Mucosa of gallbladder (tissue), 1 donor: ENCODE measurements at regions not wholly inside any gene's neighbourhood (a gene's known extent, or its start where the extent isn't known, plus 50 kb on each side); places are given as distances from the start of the nearest gene placed in this dataset.
"Not testable (repeated sequence)": the region's sequence is repeated elsewhere in the genome, so short reads cannot be mapped to it uniquely, and the experiment has no call there.

Experiments
- DNase-seq: peaks from one replicate; pipeline ENCODE4 v3.0.0-alpha.2; 2020; ENCODE audit warnings: low spot score
- donor health status: DM: no; HTN: no; CAD: no.

DNA sequence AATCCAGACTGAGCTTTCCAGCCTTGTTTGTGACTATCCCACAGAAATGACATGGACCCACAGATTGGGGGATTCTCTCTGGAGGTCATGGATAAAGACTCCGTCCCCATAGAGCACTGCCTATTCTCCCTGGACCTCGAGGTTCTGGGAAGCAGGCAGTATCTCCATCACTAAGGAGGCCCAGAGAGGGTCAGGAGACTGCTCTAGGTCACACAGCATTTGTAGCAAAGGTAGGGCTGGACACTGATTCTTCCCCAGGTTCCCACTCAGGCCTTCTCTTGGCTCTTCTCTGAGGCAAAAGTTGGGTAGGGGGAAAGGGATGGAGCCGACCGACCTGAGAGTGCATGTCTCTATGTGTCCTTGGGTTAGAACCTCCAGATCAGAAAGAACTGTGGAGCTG is 80.9 kb downstream of the PTPRS start:
- DNase-seq = no peak

DNA sequence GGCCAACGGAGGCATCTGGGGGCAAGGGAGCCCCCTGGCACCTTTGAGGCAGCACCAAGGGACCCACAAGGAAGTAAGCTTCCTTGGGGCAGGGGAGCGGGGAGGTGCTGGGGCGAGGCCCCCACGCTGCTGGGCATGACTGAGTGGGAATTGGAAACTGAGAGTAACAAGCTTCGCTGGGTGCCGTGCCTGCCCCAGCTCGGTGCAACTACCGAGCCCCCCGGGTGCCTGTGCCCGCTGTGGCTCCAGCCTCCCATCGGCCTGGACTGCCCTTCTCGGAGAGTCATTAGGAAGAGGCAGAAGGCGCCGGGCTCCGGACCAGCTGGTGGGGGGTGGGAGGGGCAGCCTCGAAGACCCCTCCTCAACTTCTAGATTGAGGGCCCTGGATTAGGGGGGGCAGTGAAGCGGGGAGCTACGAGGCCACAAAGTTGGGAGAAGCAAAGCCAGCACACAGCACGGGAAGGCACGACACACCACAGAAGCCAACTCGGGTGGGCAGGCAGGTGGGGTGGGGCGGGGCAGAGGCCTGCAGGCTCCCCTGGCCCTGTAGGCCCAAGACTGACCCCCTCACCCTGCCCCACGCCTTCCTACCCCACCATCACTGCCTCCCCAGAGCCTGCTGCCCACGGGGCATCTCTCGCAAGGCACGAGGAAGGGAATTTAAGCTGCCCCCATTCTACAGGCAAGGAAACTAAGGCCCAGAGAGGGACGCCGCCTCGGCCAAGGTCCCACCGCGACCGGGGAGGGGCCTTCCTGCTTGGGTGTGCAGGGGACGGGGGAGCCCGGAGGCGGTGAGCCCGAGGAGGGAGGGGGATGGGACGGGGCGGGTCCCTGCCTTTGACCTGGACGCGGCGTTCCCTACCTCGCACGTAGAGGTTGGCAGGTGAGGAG is 83.2 kb downstream of the PTPRS start:
- no peak for DNase-seq

GRCh38 chr19:5255602-5256231 is 84.9 kb downstream of the PTPRS start:
- no peak for DNase-seq

DNA sequence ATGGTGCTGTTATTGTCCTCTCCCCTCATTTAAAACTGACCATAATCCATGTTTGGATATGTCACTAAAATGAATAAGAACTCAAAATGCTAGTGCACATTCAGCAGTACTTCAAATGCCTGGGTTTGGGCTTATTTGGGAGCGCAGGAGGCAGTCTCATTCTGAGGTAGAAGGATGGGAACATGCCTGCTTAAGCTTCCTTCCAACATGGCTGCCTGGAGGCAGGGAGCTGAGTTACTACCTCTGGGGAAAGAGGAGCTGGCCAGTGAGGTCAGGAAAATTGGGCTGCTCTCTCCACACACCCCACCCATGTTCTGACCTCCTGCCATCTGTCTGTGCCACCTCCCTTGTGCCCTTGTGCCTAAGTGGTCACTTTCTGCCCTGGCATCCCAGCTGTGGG is 85.7 kb downstream of the PTPRS start:
- DNase-seq = no peak

- DNase-seq = no peak
Measured at GRCh38 chr19:5254543-5254942, 86.1 kb downstream of the PTPRS start.

GRCh38 chr19:5253406-5254110 is 87.1 kb downstream of the PTPRS start:
- DNase-seq = no peak

DNA sequence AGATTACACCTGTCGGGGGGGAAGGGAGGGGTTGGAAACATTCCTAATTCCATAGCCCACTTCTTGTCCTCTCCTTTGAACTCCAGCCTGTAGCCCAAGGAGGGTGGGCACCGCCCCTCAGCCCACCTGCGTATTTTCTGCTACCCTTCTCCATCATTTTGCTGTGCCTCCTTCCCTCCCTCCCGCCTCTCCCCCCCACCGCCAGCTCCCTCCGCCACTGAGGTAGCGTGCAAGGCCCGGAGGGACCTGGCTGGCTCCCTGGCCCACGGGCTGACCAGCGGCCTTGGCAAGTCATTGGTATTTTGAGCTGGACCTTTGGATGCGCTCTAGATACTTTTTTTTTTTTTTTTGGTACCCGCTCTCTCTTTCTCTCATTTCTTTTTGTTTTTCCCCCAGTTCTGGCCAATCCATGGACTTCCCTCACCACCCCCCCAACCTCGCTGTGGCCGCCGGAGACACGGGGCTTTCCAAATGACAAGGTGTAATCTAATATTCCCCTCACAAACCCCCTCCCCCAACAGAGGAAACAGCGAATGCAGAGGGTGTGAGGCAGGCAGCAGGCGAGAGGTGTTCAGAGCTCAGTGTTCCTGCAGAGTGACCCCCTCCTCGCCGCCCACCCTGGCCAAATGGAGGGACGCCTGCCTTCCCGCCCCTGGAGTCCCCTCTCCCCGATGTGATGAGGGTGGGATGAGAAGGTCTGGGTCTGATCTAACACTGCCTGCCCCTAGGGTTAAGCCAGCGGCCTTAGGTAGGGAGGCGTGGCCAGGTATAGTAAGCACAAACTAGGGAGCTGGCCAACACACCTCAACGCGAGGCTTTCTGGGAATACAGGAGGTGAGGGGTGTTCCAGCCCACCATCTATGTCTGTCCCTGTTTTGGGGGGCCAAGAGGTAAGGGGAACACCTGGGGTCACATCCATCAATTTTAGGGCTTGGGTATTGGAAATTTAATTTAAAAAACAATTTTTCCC is 89.2 kb downstream of the PTPRS start:
- DNase-seq = no peak

DNA sequence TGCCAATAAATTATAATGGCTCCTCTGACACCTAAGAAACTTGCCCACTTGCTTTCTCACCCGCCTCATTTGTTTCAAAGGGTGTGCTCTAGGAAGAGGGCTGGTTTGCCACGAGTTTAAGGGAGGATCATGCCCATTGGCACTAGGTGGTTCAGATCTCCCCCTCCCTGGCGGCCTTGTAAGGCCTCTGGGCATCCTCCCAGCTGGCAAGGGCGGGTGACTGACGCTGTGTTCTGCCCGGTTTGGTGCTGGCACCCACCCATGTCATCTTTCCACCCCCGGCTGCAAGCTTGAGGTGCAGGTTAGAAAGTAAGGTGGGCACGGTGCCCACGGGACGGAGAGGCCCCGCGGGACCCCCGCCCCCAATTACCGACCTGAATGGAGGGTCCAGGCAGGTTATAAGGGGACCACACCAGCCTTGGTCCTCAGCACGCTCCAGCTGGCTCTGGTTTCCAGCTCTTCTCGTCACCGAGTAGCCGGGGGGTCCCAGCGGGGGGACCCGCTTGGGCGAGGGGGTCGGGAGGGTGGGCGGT is 90.4 kb downstream of the PTPRS start:
- DNase-seq = no peak

- DNase-seq = no peak
Measured at GRCh38 chr19:5249526-5249925, 91.1 kb downstream of the PTPRS start.

DNA sequence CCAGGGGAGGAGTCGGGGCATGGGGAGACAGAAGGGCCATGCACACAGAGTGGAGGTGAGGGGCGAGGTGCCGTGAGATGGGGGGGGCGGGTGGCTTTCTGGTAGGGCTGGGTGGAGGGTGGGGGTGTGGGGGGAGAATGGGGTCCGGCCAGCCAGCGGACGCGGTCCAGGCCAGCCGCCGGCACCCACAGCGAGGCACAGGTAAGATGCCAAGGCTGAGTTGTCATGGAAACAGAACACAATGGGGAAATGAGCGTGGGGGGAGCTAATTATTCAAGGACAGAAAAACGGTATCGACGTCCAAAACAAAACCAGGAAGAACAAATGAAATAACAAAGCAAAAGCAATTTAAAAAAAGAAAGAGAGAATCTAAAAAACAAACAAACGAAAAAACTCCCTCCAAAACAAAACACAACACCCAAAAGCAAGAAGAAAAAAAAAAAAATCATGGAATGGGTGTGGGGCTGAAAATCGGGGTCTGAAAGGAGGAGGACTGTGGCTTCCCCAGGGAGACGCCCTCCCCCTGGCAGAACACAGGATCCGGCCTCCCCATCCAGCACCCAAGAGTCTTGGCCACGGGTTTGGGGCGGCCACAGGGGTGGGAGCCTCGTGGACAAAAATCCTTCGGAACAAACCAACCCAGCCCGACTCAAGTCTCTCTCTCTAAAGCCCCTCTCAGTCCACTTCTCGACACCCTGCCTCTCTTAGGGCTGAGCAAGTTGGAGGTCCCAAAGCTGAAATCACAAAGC is 92.5 kb downstream of the PTPRS start:
- no peak for DNase-seq

DNA sequence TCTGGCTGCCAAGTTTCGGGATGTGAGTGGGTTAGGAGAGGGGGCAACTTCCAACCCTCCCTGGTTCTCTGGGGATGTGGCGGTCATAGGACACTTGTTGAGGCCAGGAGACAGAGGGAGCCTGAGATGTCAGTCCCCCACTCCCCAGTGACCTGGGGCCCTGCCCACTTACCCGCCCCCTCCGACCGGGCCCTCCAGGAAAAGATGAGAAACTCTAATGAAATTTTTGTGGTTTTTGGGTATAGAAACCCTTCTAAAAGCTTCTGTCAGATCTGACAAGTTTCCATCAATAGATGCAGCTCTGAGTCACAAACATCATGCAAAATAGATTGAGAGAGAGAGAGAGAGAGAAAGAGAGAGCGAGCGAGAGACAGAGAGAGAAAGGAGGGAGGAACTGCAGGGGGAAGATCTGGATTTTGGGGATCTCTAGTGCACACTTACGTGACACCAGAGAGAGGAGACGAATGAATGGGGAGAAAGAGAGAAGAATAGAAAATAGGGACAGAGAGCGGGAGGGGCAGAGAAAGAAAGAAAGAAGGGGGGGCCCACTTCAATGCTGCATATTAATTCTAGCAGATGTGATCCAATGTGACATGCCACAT is 94.0 kb downstream of the PTPRS start:
- DNase-seq = no peak

- DNase-seq = no peak
Measured at GRCh38 chr19:5245631-5246553, 94.7 kb downstream of the PTPRS start.

DNA sequence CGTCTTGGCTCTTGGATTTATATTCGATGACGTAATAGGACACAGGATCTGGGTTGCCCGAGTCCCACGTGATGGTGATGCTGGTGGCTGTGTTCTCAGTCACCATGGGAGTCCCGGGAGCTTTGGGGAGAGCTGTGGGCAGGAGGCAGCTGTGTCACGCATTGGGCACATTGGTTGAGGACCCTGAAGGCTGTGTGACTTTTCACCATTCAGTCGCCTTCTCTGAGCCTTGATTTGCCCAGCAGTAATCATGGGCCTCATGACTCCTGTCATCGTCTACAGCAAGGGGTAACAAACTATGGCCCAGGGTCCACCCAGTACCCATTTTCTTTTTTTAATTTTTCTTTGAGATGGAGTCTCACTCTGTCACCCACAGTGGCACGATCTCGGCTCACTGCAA is 96.3 kb downstream of the PTPRS start:
- DNase-seq = no peak

- no peak for DNase-seq
Measured at GRCh38 chr19:5243878-5244277, 96.7 kb downstream of the PTPRS start.

DNA sequence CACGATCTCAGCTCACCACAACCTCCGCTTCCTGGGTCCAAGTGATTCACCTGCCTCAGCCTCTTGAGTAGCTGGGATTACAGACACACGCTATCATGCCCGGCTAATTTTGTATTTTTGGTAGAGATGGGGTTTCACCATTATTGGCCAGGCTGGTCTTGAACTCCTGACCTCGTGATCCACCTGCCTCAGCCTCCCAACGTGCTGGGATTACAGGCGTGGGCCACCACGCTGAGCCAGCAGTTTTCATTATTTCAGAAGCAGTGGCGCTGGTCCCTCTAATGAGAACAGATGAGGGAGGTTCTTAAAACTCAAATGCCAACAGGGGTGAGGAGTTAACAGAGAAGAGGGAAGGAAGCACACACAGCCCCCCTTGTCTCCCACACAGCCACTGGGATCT is 98.7 kb downstream of the PTPRS start:
- DNase-seq = not testable (repeated sequence)

DNA sequence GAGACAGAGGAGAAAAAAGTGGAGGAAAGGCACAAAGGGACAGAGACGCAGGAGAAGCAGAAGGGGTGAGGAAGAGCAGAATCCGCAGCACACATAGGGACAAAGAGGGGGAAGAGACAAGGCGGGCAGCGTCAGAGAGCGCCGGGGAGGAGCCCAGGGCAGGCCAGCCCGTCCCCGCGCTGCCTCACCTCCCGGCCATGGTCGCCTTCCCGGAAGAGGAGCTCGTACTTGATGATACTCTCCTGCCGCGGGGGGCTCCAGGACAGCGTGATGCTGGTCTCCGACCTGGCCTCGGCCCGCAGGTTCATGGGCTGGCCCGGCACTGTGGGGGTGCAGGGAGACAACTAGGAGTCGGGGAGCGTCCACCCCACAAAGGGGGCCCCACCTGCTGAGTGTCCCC is 100.6 kb downstream of the PTPRS start:
- DNase-seq = no peak

DNA sequence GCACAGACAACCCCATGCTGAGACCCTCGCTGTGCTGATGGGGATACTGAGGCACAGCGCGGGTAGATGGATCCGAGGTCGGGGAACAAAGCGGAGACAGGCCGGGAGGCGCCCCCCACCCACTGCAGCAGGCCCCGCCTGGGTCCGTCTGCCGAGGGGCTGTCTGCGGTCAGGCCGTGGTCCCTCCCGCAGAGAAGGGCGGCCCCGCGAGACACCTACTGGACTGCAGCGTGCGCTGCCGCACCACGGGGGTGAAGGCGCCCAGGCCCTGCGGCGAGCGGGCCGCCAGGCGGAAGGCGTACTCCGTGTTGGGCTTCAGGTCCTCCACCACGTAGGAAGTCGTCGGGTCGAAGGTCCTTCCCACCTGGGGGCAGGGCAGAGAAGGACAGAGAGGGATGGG is 101.9 kb downstream of the PTPRS start:
- no peak for DNase-seq

DNA sequence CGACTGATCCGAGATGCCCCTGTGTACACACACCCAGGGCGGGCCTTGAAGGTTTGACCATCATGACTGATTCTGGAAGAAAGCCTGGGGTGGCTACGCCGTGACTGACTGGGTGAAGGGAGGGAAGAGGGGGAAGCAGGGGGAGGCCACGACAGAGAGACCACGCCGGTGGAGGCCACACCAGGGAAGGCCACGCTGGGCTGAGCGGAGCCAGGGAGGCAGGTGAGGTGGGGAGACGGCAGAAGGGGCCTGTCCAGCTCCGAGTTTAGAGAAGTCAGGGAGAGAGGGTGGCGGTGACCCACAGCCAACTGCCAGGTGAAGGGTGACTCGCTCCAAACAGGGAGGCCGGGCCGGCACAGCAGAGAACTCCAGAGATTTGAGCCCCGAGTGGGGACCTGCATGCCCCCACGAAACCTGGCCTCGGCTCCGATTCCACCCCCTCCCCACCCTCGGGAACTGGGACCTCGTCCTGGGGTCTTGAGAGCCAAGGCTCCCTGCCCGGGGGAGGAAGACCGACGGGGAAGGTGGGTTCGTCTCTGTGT is 102.6 kb downstream of the PTPRS start:
- DNase-seq = no peak
